Stimulated activated CD8-positive, alpha-beta memory T cell treated with anti-CD3 and anti-CD28 coated beads, Interleukin-15, amount 100 ng/mL, for 48 hours (primary cell): ENCODE measurements at regions not wholly inside any gene's neighbourhood (a gene's known extent, or its start where the extent isn't known, plus 50 kb on each side); places are given as distances from the start of the nearest gene placed in this dataset.
"Not testable (repeated sequence)": the region's sequence is repeated elsewhere in the genome, so short reads cannot be mapped to it uniquely, and the experiment has no call there.

Experiments
- DNase-seq, 2 donors: peaks; one replicate each; pipeline ENCODE4 v3.0.0-alpha.2; 2020; ENCODE audit warnings: low read depth in 2 of 2

- no peak for DNase-seq
These were observed 907.8 kb upstream of the CRIM1 start for GRCh38 chr2:35447821-35448220.

GRCh38 chr2:35447215-35447614 is 908.4 kb upstream of the CRIM1 start:
- DNase-seq = no peak

DNA sequence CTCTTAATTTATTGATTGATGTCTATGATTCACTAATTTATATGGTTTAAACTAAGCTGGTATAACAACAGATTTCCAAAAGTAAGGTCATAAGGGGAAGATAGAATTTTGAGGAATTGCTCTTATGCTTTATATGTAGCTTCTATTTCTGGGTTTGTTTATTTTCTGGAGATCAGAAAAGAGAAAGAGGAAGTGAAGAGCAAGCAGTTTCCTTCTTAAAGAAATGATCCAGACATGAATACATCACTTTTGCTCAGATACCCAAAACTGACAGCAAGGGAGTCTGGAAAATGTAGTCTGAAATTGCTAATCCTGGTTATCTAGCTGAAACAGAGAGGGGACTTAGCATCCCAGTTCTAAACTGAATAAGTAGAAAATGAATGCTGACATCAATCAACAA is 912.5 kb upstream of the CRIM1 start:
- DNase-seq = no peak

DNA sequence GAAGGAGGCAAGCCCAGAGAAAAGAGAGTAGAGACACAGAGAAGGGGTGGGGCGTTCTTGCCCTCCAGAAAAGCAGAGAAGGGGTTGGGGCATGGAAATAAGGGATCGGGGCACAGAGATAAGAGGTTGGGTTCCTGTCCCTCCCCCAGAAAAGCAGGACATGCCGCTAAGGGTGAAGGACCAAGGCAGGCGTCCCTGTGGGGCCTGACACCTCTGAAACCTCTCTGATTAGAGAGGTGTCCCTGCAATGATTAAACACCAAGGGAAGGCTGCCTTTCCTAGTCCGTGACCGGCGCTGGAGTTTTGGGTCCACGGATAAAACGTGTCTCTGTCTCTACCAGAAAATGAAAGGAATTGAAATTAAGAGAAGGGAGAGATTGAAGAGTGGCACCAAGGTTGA is 914.0 kb upstream of the CRIM1 start:
- not testable (repeated sequence) for DNase-seq

DNA sequence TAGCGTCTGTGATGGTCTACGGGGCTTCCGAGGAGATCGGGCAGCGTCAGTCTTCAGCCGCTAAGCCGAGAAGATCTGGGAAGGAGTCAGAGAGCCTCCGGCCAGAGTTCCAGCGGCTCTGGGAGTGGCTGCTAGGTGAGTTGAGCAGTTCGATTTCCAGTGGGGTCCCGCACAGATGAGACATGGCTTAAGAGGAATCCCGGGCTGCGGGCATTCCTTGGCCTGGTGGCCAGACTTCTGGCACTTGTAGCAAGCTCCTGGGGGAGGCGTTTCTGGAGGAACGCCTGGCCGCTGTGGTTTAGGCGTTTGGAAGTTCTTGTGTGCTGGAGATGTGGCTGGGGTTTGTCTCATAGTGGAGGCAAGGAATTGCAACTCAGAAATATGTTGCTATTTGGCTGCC is 915.3 kb upstream of the CRIM1 start:
- not testable (repeated sequence) for DNase-seq

DNA sequence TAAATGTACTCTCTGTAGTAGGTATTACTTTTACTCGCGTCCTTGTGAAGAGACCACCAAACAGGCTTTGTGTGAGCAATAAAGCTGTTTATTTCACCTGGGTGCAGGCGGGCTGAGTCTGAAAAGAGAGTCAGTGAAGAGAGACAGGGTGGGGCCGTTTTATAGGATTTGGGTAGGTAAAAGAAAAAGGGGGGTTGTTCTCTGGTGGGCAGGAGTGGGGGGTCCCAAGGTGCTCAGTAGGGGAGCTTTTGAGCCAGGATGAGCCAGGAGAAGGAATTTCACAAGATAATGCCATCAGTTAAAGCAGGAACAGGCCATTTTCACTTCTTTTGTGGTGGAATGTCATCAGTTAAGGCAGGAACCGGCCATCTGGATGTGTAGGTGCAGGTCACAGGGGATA is 918.7 kb upstream of the CRIM1 start:
- DNase-seq = not testable (repeated sequence)

- DNase-seq = no peak
These were observed 927.0 kb upstream of the CRIM1 start for GRCh38 chr2:35428548-35428947.

- DNase-seq = no peak
These were observed 934.1 kb upstream of the CRIM1 start for GRCh38 chr2:35421485-35421884.

- no peak for DNase-seq
These were observed 938.3 kb upstream of the CRIM1 start for GRCh38 chr2:35417293-35417692.

GRCh38 chr2:35416391-35417140 is 939.0 kb upstream of the CRIM1 start:
- DNase-seq = no peak

DNA sequence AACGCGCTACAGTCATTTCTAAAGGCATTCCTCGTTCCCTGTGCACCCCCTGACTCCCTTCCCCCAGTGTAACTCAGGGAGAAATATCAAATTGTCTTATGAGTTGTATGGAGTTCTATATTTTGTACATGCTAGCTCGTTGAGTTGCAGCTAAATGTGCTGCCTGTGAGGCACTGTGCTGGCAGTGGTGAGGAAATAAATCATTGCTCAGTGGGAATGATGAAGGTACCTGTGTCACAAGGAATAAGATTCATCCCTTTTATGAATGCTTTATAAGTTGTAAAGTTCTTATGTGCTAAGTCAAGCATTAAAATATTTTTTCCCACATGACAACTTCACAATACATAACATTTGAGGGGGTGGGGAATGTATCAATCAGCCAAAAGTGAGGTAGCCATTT is 939.6 kb upstream of the CRIM1 start:
- no peak for DNase-seq

GRCh38 chr2:35415282-35415681 is 940.3 kb upstream of the CRIM1 start:
- DNase-seq = no peak

- peak; percentile 10 to 18 for DNase-seq
These were observed 945.0 kb upstream of the CRIM1 start for GRCh38 chr2:35410431-35411061.

DNA sequence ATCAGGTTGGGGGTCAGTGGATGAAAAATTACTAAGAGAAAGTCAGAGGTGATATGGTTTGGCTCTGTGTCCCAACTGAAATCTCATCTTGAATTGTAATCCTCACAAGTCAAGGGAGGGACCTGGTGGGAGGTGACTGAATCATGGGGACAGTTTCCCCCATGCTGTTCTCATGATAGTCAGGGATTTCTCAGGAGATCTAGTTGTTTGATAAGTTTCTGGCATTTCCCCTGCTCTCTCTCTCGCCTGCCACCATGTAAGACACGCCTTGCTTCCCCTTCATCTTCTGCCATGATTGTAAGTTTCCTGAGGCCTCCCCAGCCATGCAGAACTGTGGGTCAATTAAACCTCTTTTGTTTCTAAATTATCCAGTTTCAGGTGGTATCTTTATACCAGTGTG is 945.8 kb upstream of the CRIM1 start:
- DNase-seq = no peak

DNA sequence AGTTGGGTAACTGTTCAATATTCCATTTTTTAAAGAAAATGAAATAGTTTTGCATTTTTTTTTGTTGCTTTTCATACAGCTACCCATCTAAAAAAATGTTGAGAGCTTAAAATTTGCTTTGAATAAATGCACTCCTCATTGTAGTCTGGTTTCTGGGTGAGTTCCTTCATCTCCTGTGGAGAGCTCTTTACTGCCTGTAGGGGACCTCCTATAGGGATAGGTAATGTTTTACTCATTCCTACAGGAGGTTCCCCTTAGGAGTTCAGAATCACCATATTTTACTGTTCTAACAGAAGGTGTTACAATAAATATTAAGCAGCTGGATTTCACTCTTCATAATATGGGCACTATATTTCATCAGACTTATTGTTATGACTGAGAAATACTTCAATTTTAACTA is 947.3 kb upstream of the CRIM1 start:
- DNase-seq = no peak

GRCh38 chr2:35391736-35392442 is 963.7 kb upstream of the CRIM1 start:
- DNase-seq = no peak

DNA sequence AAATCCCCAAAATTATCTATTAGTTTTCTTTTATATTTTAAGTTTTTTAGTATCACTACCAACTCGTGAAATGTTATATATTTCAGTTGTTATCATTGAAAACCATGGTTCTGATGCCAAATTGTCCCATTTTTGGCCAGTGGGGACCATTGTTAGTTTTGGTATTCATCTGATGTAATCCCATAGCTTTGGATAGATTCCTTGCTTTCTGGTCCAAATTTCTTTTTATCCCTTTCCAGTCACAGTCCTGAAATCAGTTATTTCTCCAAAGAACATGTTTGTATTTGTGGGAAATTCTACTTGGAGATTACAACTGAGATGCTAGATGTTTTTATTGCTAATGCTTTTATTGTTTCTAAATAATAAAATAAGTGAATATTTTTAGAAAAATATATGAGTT is 976.8 kb upstream of the CRIM1 start:
- no peak for DNase-seq

DNA sequence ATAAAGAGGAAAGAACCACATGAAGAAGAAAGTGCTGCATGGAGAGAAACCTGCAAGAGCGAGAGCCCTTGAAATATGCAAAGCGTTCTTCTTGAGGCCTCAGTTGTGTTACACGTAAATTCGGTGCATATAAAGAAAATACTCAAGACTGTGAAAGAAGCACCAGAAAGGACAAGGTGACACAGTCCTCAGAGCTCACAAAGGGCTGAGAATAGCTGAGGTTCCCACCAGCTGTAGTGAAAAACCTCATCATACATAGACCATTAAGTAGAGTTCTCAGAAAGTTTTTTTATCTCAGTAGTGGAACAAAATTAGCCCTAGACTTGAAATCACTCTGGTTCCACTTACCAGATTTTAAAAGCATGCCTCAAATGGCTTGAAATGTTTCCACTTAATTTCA is 980.7 kb upstream of the CRIM1 start:
- DNase-seq = no peak

DNA sequence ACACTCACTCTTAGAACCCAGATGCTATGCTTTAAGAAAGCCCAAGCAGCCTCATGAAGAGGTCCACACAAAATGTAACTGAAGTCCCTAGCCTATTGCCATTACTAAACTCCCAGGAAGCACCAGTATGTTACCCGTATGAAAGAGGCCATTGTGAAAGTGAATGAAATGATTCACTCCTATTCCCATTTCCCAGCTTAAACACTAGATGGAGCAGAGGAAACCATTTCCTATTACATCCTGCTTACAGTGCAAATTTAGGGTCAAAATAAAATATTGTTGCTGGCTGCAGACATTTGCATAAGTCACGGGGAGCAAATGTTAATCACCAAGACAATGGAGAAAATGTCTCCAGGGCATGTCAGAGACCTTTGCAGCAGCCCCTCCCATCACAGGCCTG is 989.7 kb upstream of the CRIM1 start:
- no peak for DNase-seq

DNA sequence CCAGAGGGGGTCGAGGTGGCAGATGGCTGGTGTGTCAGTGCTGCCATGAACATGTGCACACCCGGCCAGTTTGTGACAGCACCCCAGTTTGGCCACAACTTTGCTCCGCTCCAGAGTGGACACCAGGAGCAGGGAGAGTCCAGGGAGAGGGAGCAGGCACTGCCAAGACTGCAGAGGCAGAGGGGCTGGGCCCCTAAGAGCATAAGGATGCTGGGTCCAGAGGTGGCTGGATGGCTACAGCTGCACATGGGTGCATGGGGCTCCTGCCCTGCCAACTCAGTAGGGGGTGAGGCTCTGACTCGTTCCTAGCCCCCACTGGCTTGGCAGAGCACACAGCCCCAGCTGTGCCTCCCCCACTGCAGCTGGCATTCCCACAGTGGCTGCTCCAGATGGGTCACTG is 999.2 kb upstream of the CRIM1 start:
- DNase-seq = no peak

DNA sequence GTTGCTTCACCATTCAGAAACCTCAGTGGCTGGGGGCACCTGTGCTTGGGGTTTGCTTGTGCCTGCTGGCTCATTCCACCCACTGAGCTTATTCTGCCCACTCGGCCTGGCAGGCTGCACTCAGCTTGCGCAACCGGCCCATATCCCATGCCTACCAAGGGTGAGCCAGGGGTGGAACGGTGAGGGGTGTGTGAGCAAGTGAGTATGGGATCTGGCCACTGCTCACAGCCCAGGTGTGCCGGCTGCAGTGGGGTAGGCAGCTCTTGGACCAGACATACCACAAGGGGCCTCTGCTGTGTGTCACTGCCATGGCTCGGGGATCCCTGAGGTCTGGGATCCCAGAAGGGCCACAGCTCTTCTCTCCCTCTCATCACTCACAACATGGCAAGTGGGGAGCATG is 1000.5 kb upstream of the CRIM1 start:
- no peak for DNase-seq

DNA sequence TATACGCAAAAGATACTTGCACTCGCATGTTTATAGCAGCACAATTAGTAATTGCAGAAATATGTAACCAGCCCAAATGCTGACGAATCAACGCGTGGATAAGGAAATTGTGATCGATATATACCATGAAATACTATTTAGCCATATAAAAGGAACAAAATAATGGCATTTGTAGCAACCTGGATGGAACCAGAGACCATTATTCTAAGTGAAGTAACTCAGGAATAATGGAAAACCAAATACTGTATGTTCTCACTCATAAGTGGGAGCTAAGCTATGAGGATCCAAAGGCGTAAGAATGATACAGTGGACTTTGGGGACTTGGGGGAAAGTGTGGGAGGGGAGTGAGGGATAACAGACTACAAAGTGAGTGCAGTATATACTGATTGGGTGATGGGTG is 1008.0 kb upstream of the CRIM1 start:
- no peak for DNase-seq

GRCh38 chr2:35343135-35343534 is 1012.4 kb upstream of the CRIM1 start:
- DNase-seq = no peak
